ENCODE measurements at regions not wholly inside any gene's neighbourhood (a gene's known extent, or its start where the extent isn't known, plus 50 kb on each side); places are given as distances from the start of the nearest gene placed in this dataset.

- intact Hi-C loops (cut with micrococcal nuclease; ENCODE audit: unreplicated experiment) (no loop called here), in situ Hi-C loops (cut with HindIII; ENCODE audit: extremely low pct_ligation_motif_present, low pct_unique_long_range_greater_than_20kb) (no loop called here)
- H3K27me3 ChIP-seq (ENCODE audit: control insufficient read depth in 1 of 2, insufficient read depth in 2 of 2, low read length in 2 of 2): peaks cover 1 to 3% of the 10 kb centered on the region in 2 experiments; a peak in 2 of 5 replicates
- ATAC-seq: no peak
- no peak for DNase-seq (ENCODE audit: low spot score)
- no peaks in the 10 kb centered on the region for H3K36me3 ChIP-seq (replicated peaks in 1 of 2; ENCODE audit: control insufficient read depth in 1 of 2, insufficient read depth in 2 of 2, low read length in 2 of 2)
- ChIA-PET CTCF (ENCODE audit: low intra/inter-chr PET ratio, low total read pairs) (no interaction called here), POLR2A (no interaction called here)
- FAIRE-seq: no peak
- H4K20me1 ChIP-seq (ENCODE audit: insufficient read depth, low read length): no peaks in the 10 kb centered on the region
- no peaks in the 10 kb centered on the region for H3K4me1 ChIP-seq (ENCODE audit: insufficient read depth, low read length)
- H3K9ac ChIP-seq (ENCODE audit: insufficient read depth, low read depth, low read length): no peak overlapping the region
- H3K79me2 ChIP-seq (ENCODE audit: insufficient read depth, low read length): no peaks in the 10 kb centered on the region
- no TSS peak for BruUV-seq (replicated peaks)
- no peak overlapping the region for H3K4me2 ChIP-seq (ENCODE audit: low read depth, low read length)
- H3K9me3 ChIP-seq (ENCODE audit: low read length): no peaks in the 10 kb centered on the region
- H3K4me3 ChIP-seq (replicated peaks in 1 of 3; ENCODE audit: insufficient read depth in 1 of 3, low read depth in 2 of 3, low read length in 3 of 3): no peak overlapping the region
- H3K27ac ChIP-seq (ENCODE audit: extremely low read length, insufficient read depth, low read length): no peak overlapping the region
- no peak overlapping the region for H2AFZ ChIP-seq (ENCODE audit: low read length)
- TF ChIP-seq FOSL2 (CRISPR knock-in tag; IDR thresholded peaks at IDR 0.05) (0 out of 2 replicates have a peak, but pooled peaks have one; percentile 14), EP300 (IDR thresholded peaks at IDR 0.05; ENCODE audit: low read depth in 2 of 2, low read length in 2 of 2) (no peak), EP300 (CRISPR knock-in tag; IDR thresholded peaks at IDR 0.05; ENCODE audit: borderline replicate concordance) (no peak), ZNF20 (CRISPR knock-in tag; IDR thresholded peaks at IDR 0.05) (no peak)
- WGBS (ENCODE audit: low lambda C conversion rate): 24% methylated on average over 10 of the region's 10 CpGs
These were observed 100.5 kb upstream of the MEIS1 start for GRCh38 chr2:66334237-66335029.

GRCh38 chr2:66331176-66331575 is 103.7 kb upstream of the MEIS1 start:
- ATAC-seq (no peak), DNase-seq (ENCODE audit: low spot score) (no peak), FAIRE-seq (no peak)
- BruUV-seq (replicated peaks): no TSS peak
- Histone ChIP-seq H3K36me3 (replicated peaks in 1 of 2; ENCODE audit: control insufficient read depth in 1 of 2, insufficient read depth in 2 of 2, low read length in 2 of 2) (no peaks in the 10 kb centered on the region), H3K9ac (ENCODE audit: insufficient read depth, low read depth, low read length) (no peak overlapping the region), H3K9me3 (ENCODE audit: low read length) (no peaks in the 10 kb centered on the region), H4K20me1 (ENCODE audit: insufficient read depth, low read length) (no peaks in the 10 kb centered on the region), H3K27me3 (ENCODE audit: control insufficient read depth in 1 of 2, insufficient read depth in 2 of 2, low read length in 2 of 2) (peaks cover 1 to 22% of the 10 kb centered on the region in 2 experiments; a peak in 4 of 5 replicates), H2AFZ (ENCODE audit: low read length) (no peak overlapping the region), H3K4me3 (replicated peaks in 1 of 3; ENCODE audit: insufficient read depth in 1 of 3, low read depth in 2 of 3, low read length in 3 of 3) (no peak overlapping the region), H3K4me2 (ENCODE audit: low read depth, low read length) (no peak overlapping the region), H3K79me2 (ENCODE audit: insufficient read depth, low read length) (no peaks in the 10 kb centered on the region), H3K27ac (ENCODE audit: extremely low read length, insufficient read depth, low read length) (no peak overlapping the region), H3K4me1 (ENCODE audit: insufficient read depth, low read length) (no peaks in the 10 kb centered on the region)
- intact Hi-C loops (cut with micrococcal nuclease; ENCODE audit: unreplicated experiment) (no loop called here), in situ Hi-C loops (cut with HindIII; ENCODE audit: extremely low pct_ligation_motif_present, low pct_unique_long_range_greater_than_20kb) (no loop called here)
- 25% methylated on average over 5 of the region's 5 CpGs for WGBS (ENCODE audit: low lambda C conversion rate)
- ChIA-PET POLR2A (no interaction called here), CTCF (ENCODE audit: low intra/inter-chr PET ratio, low total read pairs) (no interaction called here)
- TF ChIP-seq ZNF382 (CRISPR knock-in tag; IDR thresholded peaks at IDR 0.05; ENCODE audit: borderline replicate concordance) (no peak), ZNF563 (CRISPR knock-in tag; IDR thresholded peaks at IDR 0.05) (no peak), HMG20B (CRISPR knock-in tag; conservative IDR thresholded peaks at IDR 0.05) (no peak), DDIT3 (CRISPR knock-in tag; IDR thresholded peaks at IDR 0.05) (no peak), MTF1 (CRISPR knock-in tag; IDR thresholded peaks at IDR 0.05) (no peak), ZFP36L2 (CRISPR knock-in tag; IDR thresholded peaks at IDR 0.05) (no peak), CBFB (CRISPR knock-in tag; IDR thresholded peaks at IDR 0.05) (no peak), DZIP1 (CRISPR knock-in tag; IDR thresholded peaks at IDR 0.05) (no peak), FOSL1 (CRISPR knock-in tag; IDR thresholded peaks at IDR 0.05; ENCODE audit: borderline replicate concordance) (no peak), NFYC (CRISPR knock-in tag; IDR thresholded peaks at IDR 0.05) (no peak), AHR (CRISPR knock-in tag; IDR thresholded peaks at IDR 0.05) (no peak), RARA (CRISPR knock-in tag; IDR thresholded peaks at IDR 0.05) (no peak)
